Panc1 (cell line): ENCODE measurements at regions not wholly inside any gene's neighbourhood (a gene's known extent, or its start where the extent isn't known, plus 50 kb on each side); places are given as distances from the start of the nearest gene placed in this dataset.

Experiments
- POLR2AphosphoS5 ChIP-seq: IDR thresholded peaks from 2 replicates; pipeline ENCODE4 v1.6.1; 2012; ENCODE audit warnings: mild to moderate bottlenecking, low read depth, low read length, moderate library complexity
- SIN3A ChIP-seq: IDR thresholded peaks from 2 replicates; pipeline ENCODE4 v1.6.1; 2012; ENCODE audit warnings: low read depth, mild to moderate bottlenecking, low read length, moderate library complexity, borderline replicate concordance; ENCODE audit not compliant: insufficient read depth
- TF ChIP-seq, protein P1 (sequence below): fragments of 450-650 bp; IDR thresholded peaks from 2 replicates; pipeline ENCODE4 v1.5.1; 2017; ENCODE audit warnings: mild to moderate bottlenecking
- TF ChIP-seq, protein P2 (sequence below), 2 experiments: IDR thresholded peaks; 2 replicates each; pipeline ENCODE4 v1.6.1; 2011 to 2012; ENCODE audit warnings: low read depth in 2 of 2, control low read depth in 1 of 2, low read length in 1 of 2, mild to moderate bottlenecking in 1 of 2, moderate library complexity in 1 of 2; ENCODE audit not compliant: insufficient read depth in 1 of 2

DNA sequence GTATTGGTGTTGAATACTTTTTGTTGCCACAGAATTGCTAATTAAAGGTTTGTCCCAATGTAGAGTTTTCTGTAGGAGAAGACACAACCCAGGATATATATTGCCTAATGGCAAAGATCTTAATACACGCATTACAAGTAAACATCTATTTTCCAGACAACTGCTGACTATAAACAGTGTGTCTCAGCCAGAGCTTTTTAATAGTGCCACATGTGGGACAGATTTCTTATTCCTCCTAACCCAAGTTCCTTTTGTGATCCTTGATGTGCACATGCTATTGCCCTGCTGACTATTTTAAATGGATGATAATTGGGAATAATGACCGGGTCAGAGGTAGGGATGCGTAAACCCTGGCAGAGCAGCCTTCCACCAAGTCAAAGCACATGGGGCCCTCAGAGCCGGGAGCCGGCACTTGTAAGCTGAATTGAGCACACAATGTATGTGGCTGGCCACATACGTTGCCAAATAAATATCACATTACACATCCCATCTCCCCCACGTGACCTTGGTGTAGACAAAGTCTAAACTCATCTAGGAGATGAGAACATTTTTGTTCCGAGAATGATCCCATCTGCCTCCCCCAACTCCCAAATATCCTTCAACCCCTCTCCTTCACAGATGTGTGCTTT lies 209.8 kb upstream of the NFIA start:
- TF ChIP-seq, protein P1, sequence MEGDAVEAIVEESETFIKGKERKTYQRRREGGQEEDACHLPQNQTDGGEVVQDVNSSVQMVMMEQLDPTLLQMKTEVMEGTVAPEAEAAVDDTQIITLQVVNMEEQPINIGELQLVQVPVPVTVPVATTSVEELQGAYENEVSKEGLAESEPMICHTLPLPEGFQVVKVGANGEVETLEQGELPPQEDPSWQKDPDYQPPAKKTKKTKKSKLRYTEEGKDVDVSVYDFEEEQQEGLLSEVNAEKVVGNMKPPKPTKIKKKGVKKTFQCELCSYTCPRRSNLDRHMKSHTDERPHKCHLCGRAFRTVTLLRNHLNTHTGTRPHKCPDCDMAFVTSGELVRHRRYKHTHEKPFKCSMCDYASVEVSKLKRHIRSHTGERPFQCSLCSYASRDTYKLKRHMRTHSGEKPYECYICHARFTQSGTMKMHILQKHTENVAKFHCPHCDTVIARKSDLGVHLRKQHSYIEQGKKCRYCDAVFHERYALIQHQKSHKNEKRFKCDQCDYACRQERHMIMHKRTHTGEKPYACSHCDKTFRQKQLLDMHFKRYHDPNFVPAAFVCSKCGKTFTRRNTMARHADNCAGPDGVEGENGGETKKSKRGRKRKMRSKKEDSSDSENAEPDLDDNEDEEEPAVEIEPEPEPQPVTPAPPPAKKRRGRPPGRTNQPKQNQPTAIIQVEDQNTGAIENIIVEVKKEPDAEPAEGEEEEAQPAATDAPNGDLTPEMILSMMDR = no peak
- TF ChIP-seq POLR2AphosphoS5 (no peak), SIN3A (no peak)
- TF ChIP-seq, protein P2, sequence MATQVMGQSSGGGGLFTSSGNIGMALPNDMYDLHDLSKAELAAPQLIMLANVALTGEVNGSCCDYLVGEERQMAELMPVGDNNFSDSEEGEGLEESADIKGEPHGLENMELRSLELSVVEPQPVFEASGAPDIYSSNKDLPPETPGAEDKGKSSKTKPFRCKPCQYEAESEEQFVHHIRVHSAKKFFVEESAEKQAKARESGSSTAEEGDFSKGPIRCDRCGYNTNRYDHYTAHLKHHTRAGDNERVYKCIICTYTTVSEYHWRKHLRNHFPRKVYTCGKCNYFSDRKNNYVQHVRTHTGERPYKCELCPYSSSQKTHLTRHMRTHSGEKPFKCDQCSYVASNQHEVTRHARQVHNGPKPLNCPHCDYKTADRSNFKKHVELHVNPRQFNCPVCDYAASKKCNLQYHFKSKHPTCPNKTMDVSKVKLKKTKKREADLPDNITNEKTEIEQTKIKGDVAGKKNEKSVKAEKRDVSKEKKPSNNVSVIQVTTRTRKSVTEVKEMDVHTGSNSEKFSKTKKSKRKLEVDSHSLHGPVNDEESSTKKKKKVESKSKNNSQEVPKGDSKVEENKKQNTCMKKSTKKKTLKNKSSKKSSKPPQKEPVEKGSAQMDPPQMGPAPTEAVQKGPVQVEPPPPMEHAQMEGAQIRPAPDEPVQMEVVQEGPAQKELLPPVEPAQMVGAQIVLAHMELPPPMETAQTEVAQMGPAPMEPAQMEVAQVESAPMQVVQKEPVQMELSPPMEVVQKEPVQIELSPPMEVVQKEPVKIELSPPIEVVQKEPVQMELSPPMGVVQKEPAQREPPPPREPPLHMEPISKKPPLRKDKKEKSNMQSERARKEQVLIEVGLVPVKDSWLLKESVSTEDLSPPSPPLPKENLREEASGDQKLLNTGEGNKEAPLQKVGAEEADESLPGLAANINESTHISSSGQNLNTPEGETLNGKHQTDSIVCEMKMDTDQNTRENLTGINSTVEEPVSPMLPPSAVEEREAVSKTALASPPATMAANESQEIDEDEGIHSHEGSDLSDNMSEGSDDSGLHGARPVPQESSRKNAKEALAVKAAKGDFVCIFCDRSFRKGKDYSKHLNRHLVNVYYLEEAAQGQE (IDR thresholded peaks at IDR 0.05; ENCODE audit: insufficient read depth in 1 of 2, low read depth in 2 of 2, low read length in 1 of 2) = no peak
